H1 (cell line): ENCODE measurements at regions not wholly inside any gene's neighbourhood (a gene's known extent, or its start where the extent isn't known, plus 50 kb on each side); places are given as distances from the start of the nearest gene placed in this dataset.

Experiments
- CTCF ChIA-PET: fragments of 300-600 bp; sonication (Branson Sonifier 250); formaldehyde crosslinking; loops from one replicate; lab custom pipeline; 2021; ENCODE audit not compliant: partially characterized antibody; lab: Charles Lee
- POLR2A ChIA-PET: fragments of 300-600 bp; sonication (Branson Sonifier 250); formaldehyde crosslinking; loops from one replicate; lab custom pipeline; 2021; ENCODE audit warnings: inconsistent platforms; ENCODE audit not compliant: partially characterized antibody; lab: Charles Lee
- DNase-seq, 2 experiments: peaks; one replicate each; pipeline versions ENCODE4 v3.0.0 to v3.0.0-alpha.2; 2010 to 2022; ENCODE audit warnings: low spot score in 2 of 2, low read depth in 1 of 2, mixed read lengths in 1 of 2
- FAIRE-seq: peaks from 2 replicates; lab custom pipeline; 2011; peaks lifted over from hg19 to GRCh38; lab: Jason Lieb, UNC
- H2AFZ ChIP-seq: 2 replicates; pipeline ENCODE4 v1.8.1; 2012; ENCODE audit warnings: low read length, inconsistent platforms
- H2AK5ac ChIP-seq: 2 replicates; pipeline ENCODE4 v1.6.1; 2013; ENCODE audit warnings: low read depth, low read length
- H2BK120ac ChIP-seq: replicated peaks from 2 replicates; pipeline ENCODE3; 2013; ENCODE audit warnings: low read depth, low read length, inconsistent platforms
- H2BK12ac ChIP-seq: 2 replicates; pipeline ENCODE4 v1.6.1; 2013; ENCODE audit warnings: low read depth, low read length
- H2BK15ac ChIP-seq: 2 replicates; pipeline ENCODE4 v1.6.1; 2013; ENCODE audit warnings: low read length
- H2BK20ac ChIP-seq: 2 replicates; pipeline ENCODE4 v1.6.1; 2013; ENCODE audit warnings: low read length
- H2BK5ac ChIP-seq: 2 replicates; pipeline ENCODE4 v1.6.1; 2013; ENCODE audit warnings: low read depth, low read length
- H3K14ac ChIP-seq: 2 replicates; pipeline ENCODE4 v1.6.1; 2013; ENCODE audit warnings: inconsistent platforms; ENCODE audit not compliant: insufficient read length
- H3K18ac ChIP-seq: 2 replicates; pipeline ENCODE4 v1.6.1; 2013; ENCODE audit warnings: low read length; ENCODE audit errors: extremely low read depth
- H3K23ac ChIP-seq: 2 replicates; pipeline ENCODE4 v1.6.1; 2013; ENCODE audit warnings: inconsistent platforms; ENCODE audit not compliant: insufficient read length
- H3K23me2 ChIP-seq: 2 replicates; pipeline ENCODE4 v1.6.1; 2013; ENCODE audit warnings: low read depth, low read length
- H3K27ac ChIP-seq: 2 replicates; pipeline ENCODE4 v1.6.1; 2011; ENCODE audit warnings: low read depth, low read length, inconsistent platforms
- H3K27me3 ChIP-seq, 4 experiments: replicated peaks in 1 of 4; 1 replicate in 1 of 4; 2 replicates in 3 of 4; pipeline versions ENCODE4 v1.6.1 to v1.8.1; 2011 to 2013; ENCODE audit warnings: low read length in 3 of 4, mild to moderate bottlenecking in 3 of 4, inconsistent platforms in 2 of 4, mixed read lengths in 2 of 4, moderate library complexity in 1 of 4; ENCODE audit not compliant: control insufficient read depth in 3 of 4, insufficient read depth in 3 of 4; ENCODE audit errors: extremely low read depth in 1 of 4
- H3K36me3 ChIP-seq, 4 experiments: 2 replicates each; pipeline versions ENCODE4 v1.6.1 to v1.8.1; 2011 to 2013; ENCODE audit warnings: mild to moderate bottlenecking in 4 of 4, low read length in 3 of 4, moderate library complexity in 2 of 4, control low read depth in 1 of 4, inconsistent platforms in 1 of 4; ENCODE audit not compliant: insufficient read depth in 4 of 4, control insufficient read depth in 2 of 4
- H3K4ac ChIP-seq: replicated peaks from 2 replicates; pipeline ENCODE3; 2013; ENCODE audit warnings: low read length, low read depth, mixed read lengths, inconsistent platforms; ENCODE audit not compliant: insufficient read length
- H3K4me1 ChIP-seq, 4 experiments: replicated peaks in 1 of 4; 1 replicate in 1 of 4; 2 replicates in 3 of 4; pipeline versions ENCODE4 v1.6.1 to v1.8.1; 2011 to 2013; ENCODE audit warnings: low read length in 3 of 4, inconsistent platforms in 2 of 4, mixed read lengths in 1 of 4; ENCODE audit not compliant: insufficient read depth in 4 of 4, control insufficient read depth in 3 of 4
- H3K4me2 ChIP-seq, 2 experiments: 2 replicates each; pipeline versions ENCODE4 v1.6.1 to v1.8.1; 2011 to 2013; ENCODE audit warnings: low read depth in 2 of 2, low read length in 2 of 2, control low read depth in 1 of 2, inconsistent platforms in 1 of 2, mild to moderate bottlenecking in 1 of 2; ENCODE audit not compliant: insufficient read depth in 1 of 2
- H3K4me3 ChIP-seq, 4 experiments: fragments of 200-600, 300-600 bp in 1 of 4; sonication (generic), shearing (Covaris generic), sonication (Bioruptor Twin) in 1 of 4; 2 replicates each; pipeline versions ENCODE4 v1.5.1 to v1.8.1; 2011 to 2016; ENCODE audit warnings: low read length in 4 of 4, low read depth in 3 of 4, control low read depth in 2 of 4, inconsistent platforms in 2 of 4, mild to moderate bottlenecking in 2 of 4, mixed read lengths in 1 of 4, moderate library complexity in 1 of 4; ENCODE audit not compliant: insufficient read depth in 2 of 4; ENCODE audit errors: extremely low read depth in 1 of 4
- H3K56ac ChIP-seq: replicated peaks from 2 replicates; pipeline ENCODE3; 2013; ENCODE audit warnings: low read depth, mild to moderate bottlenecking, mixed read lengths, low read length, inconsistent platforms; ENCODE audit not compliant: insufficient read length
- H3K79me1 ChIP-seq: 2 replicates; pipeline ENCODE4 v1.6.1; 2013; ENCODE audit warnings: low read depth, low read length, control low read depth
- H3K79me2 ChIP-seq, 2 experiments: 2 replicates each; pipeline versions ENCODE4 v1.6.1 to v1.8.1; 2012 to 2013; ENCODE audit warnings: low read length in 2 of 2, mild to moderate bottlenecking in 2 of 2, inconsistent platforms in 1 of 2; ENCODE audit not compliant: insufficient read depth in 2 of 2, control insufficient read depth in 1 of 2
- H3K9ac ChIP-seq, 4 experiments: replicated peaks in 1 of 4; 1 replicate in 1 of 4; 2 replicates in 3 of 4; pipeline versions ENCODE4 v1.6.1 to v1.8.1; 2011 to 2013; ENCODE audit warnings: low read depth in 3 of 4, low read length in 3 of 4, control low read depth in 2 of 4, mild to moderate bottlenecking in 2 of 4, moderate library complexity in 2 of 4, inconsistent platforms in 1 of 4; ENCODE audit errors: extremely low read depth in 1 of 4
- H3K9me3 ChIP-seq, 2 experiments: 2 replicates each; pipeline versions ENCODE4 v1.6.1 to v1.8.1; 2012 to 2013; ENCODE audit warnings: mild to moderate bottlenecking in 2 of 2, moderate library complexity in 2 of 2, control low read depth in 1 of 2, inconsistent platforms in 1 of 2, low read depth in 1 of 2, low read length in 1 of 2, mixed read lengths in 1 of 2; ENCODE audit not compliant: insufficient read depth in 2 of 2
- H4K20me1 ChIP-seq, 2 experiments: replicated peaks in 1 of 2; 2 replicates each; pipeline versions ENCODE3 to v1.8.1; 2011 to 2013; ENCODE audit warnings: inconsistent platforms in 2 of 2, low read length in 2 of 2, mild to moderate bottlenecking in 1 of 2; ENCODE audit not compliant: insufficient read depth in 2 of 2, control insufficient read depth in 1 of 2
- H4K5ac ChIP-seq: 2 replicates; pipeline ENCODE4 v1.6.1; 2013; ENCODE audit warnings: low read length, low read depth, mixed read lengths, inconsistent platforms; ENCODE audit not compliant: insufficient read length
- H4K8ac ChIP-seq: 2 replicates; pipeline ENCODE4 v1.8.0; 2013; ENCODE audit warnings: mild to moderate bottlenecking, moderate library complexity, low read length, inconsistent platforms; ENCODE audit not compliant: insufficient read depth; ENCODE audit errors: extremely low read depth
- H4K91ac ChIP-seq: replicated peaks from 2 replicates; pipeline ENCODE3; 2013; ENCODE audit warnings: low read length, mixed read lengths, inconsistent platforms; ENCODE audit not compliant: insufficient read length
- KDM1A ChIP-seq: fragments of 200-600, 300-600 bp; sonication (generic); IDR thresholded peaks from 2 replicates; pipeline ENCODE4 v1.7.1; 2016; ENCODE audit warnings: mild to moderate bottlenecking, low read length, borderline replicate concordance
- KDM5A ChIP-seq: fragments of 200-600 bp; IDR thresholded peaks from 2 replicates; pipeline ENCODE4 v1.7.1; 2012; ENCODE audit warnings: mild to moderate bottlenecking, low read length, inconsistent platforms, mixed read lengths
- SP4 ChIP-seq: IDR thresholded peaks from 2 replicates; pipeline ENCODE4 v1.6.1; 2012; ENCODE audit warnings: low read length, inconsistent platforms
- WGBS, 2 experiments: shearing (Covaris generic) in 1 of 2; methylation state at CpG; one replicate each; pipeline versions ENCODE4 v1.1.6 to v1.1.7; 2013 to 2015; ENCODE audit warnings: low lambda C conversion rate in 2 of 2, mixed read lengths in 2 of 2, inconsistent platforms in 1 of 2, low coverage in 1 of 2, missing lambda C conversion rate in 1 of 2; ENCODE audit not compliant: insufficient replicate concordance in 2 of 2, insufficient coverage in 1 of 2, insufficient read length in 1 of 2; ENCODE audit errors: extremely low coverage in 1 of 2, missing lambda C conversion rate in 1 of 2; 5-methylcytosine and 5-hydroxymethylcytosine counted together

GRCh38 chr3:13177236-13177635 is 104.0 kb upstream of the IQSEC1 start:
- H3K36me3 ChIP-seq: no peaks in the 10 kb centered on the region
- no peaks in the 10 kb centered on the region for H3K23me2 ChIP-seq
- TF ChIP-seq KDM5A (no peak), SP4 (no peak), KDM1A (no peak)
- no peak overlapping the region for H3K9ac ChIP-seq
- no peak for DNase-seq
- H4K5ac ChIP-seq: no peak overlapping the region
- H2BK15ac ChIP-seq: no peak overlapping the region
- no peak overlapping the region for H4K91ac ChIP-seq
- no peak overlapping the region for H3K27ac ChIP-seq
- H2AFZ ChIP-seq: no peak overlapping the region
- no peaks in the 10 kb centered on the region for H4K20me1 ChIP-seq
- no peak for FAIRE-seq
- no peak overlapping the region for H2AK5ac ChIP-seq
- POLR2A ChIA-PET: no interaction called here
- no peaks in the 10 kb centered on the region for H3K79me2 ChIP-seq
- 100% methylated on average over 2 of the region's 2 CpGs; no CpG with 5 or more reads in 1 of the 2 experiments for WGBS, 2 experiments
- H2BK120ac ChIP-seq: no peak overlapping the region
- H2BK5ac ChIP-seq: no peak overlapping the region
- peaks cover 13% of the 10 kb centered on the region in 2 experiments for H3K9me3 ChIP-seq
- no peak overlapping the region for H2BK20ac ChIP-seq
- CTCF ChIA-PET: interaction anchor here (1.0 to 2.3 kb wide), 6 partner anchors 10 to 239 kb away, joined by 3 to 6 read pairs (median 4); no protein-coding TSS in a partner anchor
- no peaks in the 10 kb centered on the region for H3K79me1 ChIP-seq
- no peak overlapping the region for H4K8ac ChIP-seq
- no peak overlapping the region for H3K4me3 ChIP-seq
- no peak overlapping the region for H3K56ac ChIP-seq
- H3K14ac ChIP-seq: no peak overlapping the region
- H3K27me3 ChIP-seq: no peaks in the 10 kb centered on the region
- H3K18ac ChIP-seq: no peak overlapping the region
- no peak overlapping the region for H3K23ac ChIP-seq
- H2BK12ac ChIP-seq: no peak overlapping the region
- H3K4me1 ChIP-seq: peaks cover 0 to 2% (median 1%) of the 10 kb centered on the region in 4 experiments; a peak in 2 of 7 replicates
- H3K4me2 ChIP-seq: no peak overlapping the region
- no peak overlapping the region for H3K4ac ChIP-seq
